Panc1 (cell line): ENCODE measurements at regions not wholly inside any gene's neighbourhood (a gene's known extent, or its start where the extent isn't known, plus 50 kb on each side); places are given as distances from the start of the nearest gene placed in this dataset.

Experiments
- ATAC-seq: fragments of 200-7000 bp; cut with Tn5 transposase; 2 replicates; pipeline ENCODE4 v1.9.1; 2020; ENCODE audit warnings: mild to moderate bottlenecking, moderate library complexity
- BruUV-seq: library from RNA; stranded (reverse); fragments of 400-500 nt; replicated peaks from 2 replicates; lab custom pipeline; 2021; lab: Mats Ljungman, UMichigan
- CTCF ChIA-PET: fragments of 300-600 bp; sonication (Branson Sonifier 250); formaldehyde crosslinking; loops from one replicate; lab custom pipeline; 2022; ENCODE audit warnings: antibody characterized with exemption; lab: Charles Lee
- POLR2A ChIA-PET: fragments of 300-600 bp; sonication (Branson Sonifier 250); formaldehyde crosslinking; loops from one replicate; lab custom pipeline; 2022; ENCODE audit warnings: antibody characterized with exemption; lab: Charles Lee
- DNase-seq: peaks from one replicate; pipeline ENCODE4 v3.0.0-alpha.2; 2010; ENCODE audit warnings: low read depth, low spot score
- H3K27ac ChIP-seq: 2 replicates; pipeline ENCODE4 v1.5.1; 2011; ENCODE audit warnings: mild to moderate bottlenecking, low read length, inconsistent platforms
- H3K27me3 ChIP-seq: fragments of 200-500 bp; sonication (Bioruptor generic); 2 replicates; pipeline ENCODE4 v1.6.0; 2014; ENCODE audit warnings: low read length, inconsistent platforms; ENCODE audit not compliant: control insufficient read depth, insufficient read depth
- H3K36me3 ChIP-seq: fragments of 200-500 bp; sonication (Bioruptor generic); 2 replicates; pipeline ENCODE4 v1.5.1; 2014; ENCODE audit warnings: inconsistent platforms, mild to moderate bottlenecking, low read length, moderate library complexity; ENCODE audit not compliant: control insufficient read depth, insufficient read depth
- H3K4me1 ChIP-seq: 2 replicates; pipeline ENCODE4 v1.5.1; 2011; ENCODE audit warnings: inconsistent platforms, mild to moderate bottlenecking, low read length, moderate library complexity; ENCODE audit not compliant: control insufficient read depth, insufficient read depth
- H3K4me3 ChIP-seq, 2 experiments: 2 replicates each; pipeline ENCODE4 v1.5.1; 2011 to 2012; ENCODE audit warnings: low read depth in 2 of 2, low read length in 2 of 2, mild to moderate bottlenecking in 2 of 2, inconsistent platforms in 1 of 2, moderate library complexity in 1 of 2
- H3K9me3 ChIP-seq: fragments of 200-500 bp; sonication (Bioruptor generic); 2 replicates; pipeline ENCODE4 v1.5.1; 2014; ENCODE audit warnings: low read depth, mild to moderate bottlenecking, inconsistent platforms, low read length, moderate library complexity; ENCODE audit not compliant: control insufficient read depth, insufficient read depth
- POLR2AphosphoS5 ChIP-seq: IDR thresholded peaks from 2 replicates; pipeline ENCODE4 v1.6.1; 2012; ENCODE audit warnings: mild to moderate bottlenecking, low read depth, low read length, moderate library complexity
- SIN3A ChIP-seq: IDR thresholded peaks from 2 replicates; pipeline ENCODE4 v1.6.1; 2012; ENCODE audit warnings: low read depth, mild to moderate bottlenecking, low read length, moderate library complexity, borderline replicate concordance; ENCODE audit not compliant: insufficient read depth
- TCF7L2 ChIP-seq: IDR thresholded peaks from 2 replicates; pipeline ENCODE4 v1.6.1; 2011; ENCODE audit warnings: mild to moderate bottlenecking, low read depth, low read length, inconsistent platforms
- in situ Hi-C: cut with HindIII; loops from 2 replicates; pipeline ENCODE4 v1.10.0; 2016; ENCODE audit warnings: low sequenced_read_pairs, low pct_unique_long_range_greater_than_20kb
- intact Hi-C: fragments of 100-400 bp; cut with micrococcal nuclease; formaldehyde crosslinking; loops from one replicate; pipeline ENCODE4 v1.10.0; 2022; ENCODE audit not compliant: unreplicated experiment
- TF ChIP-seq, protein P1 (sequence below): fragments of 450-650 bp; IDR thresholded peaks from 2 replicates; pipeline ENCODE4 v1.5.1; 2017; ENCODE audit warnings: mild to moderate bottlenecking
- TF ChIP-seq, protein P2 (sequence below), 2 experiments: IDR thresholded peaks; 2 replicates each; pipeline ENCODE4 v1.6.1; 2011 to 2012; ENCODE audit warnings: low read depth in 2 of 2, control low read depth in 1 of 2, low read length in 1 of 2, mild to moderate bottlenecking in 1 of 2, moderate library complexity in 1 of 2; ENCODE audit not compliant: insufficient read depth in 1 of 2

DNA sequence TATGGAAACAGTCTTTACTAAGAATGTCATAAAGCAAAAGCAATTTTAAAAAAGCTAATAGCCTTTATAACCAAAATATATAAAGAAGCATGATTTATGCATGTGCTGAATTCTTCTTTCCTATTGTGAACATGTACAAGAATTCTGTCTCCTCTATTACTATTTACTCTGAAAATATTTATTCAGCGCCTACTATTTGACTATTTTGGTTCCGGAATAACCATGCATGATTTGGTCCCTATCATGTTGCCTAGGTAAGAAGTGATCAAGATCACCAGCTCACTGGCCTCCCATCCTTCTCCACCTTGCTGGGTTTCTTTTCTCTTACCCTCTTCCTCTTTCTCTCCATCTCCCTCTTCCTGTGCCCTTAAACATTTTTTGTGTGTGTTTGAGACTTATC, 443.8 kb downstream of the SH3GL2 start:
- Histone ChIP-seq H3K36me3 (no peaks in the 10 kb centered on the region), H3K27me3 (no peaks in the 10 kb centered on the region), H3K27ac (no peak overlapping the region), H3K4me3 (no peak overlapping the region), H3K9me3 (no peaks in the 10 kb centered on the region), H3K4me1 (no peaks in the 10 kb centered on the region)
- TF ChIP-seq SIN3A (no peak), TCF7L2 (no peak), POLR2AphosphoS5 (no peak)
- TF ChIP-seq, protein P1, sequence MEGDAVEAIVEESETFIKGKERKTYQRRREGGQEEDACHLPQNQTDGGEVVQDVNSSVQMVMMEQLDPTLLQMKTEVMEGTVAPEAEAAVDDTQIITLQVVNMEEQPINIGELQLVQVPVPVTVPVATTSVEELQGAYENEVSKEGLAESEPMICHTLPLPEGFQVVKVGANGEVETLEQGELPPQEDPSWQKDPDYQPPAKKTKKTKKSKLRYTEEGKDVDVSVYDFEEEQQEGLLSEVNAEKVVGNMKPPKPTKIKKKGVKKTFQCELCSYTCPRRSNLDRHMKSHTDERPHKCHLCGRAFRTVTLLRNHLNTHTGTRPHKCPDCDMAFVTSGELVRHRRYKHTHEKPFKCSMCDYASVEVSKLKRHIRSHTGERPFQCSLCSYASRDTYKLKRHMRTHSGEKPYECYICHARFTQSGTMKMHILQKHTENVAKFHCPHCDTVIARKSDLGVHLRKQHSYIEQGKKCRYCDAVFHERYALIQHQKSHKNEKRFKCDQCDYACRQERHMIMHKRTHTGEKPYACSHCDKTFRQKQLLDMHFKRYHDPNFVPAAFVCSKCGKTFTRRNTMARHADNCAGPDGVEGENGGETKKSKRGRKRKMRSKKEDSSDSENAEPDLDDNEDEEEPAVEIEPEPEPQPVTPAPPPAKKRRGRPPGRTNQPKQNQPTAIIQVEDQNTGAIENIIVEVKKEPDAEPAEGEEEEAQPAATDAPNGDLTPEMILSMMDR = no peak
- TF ChIP-seq, protein P2, sequence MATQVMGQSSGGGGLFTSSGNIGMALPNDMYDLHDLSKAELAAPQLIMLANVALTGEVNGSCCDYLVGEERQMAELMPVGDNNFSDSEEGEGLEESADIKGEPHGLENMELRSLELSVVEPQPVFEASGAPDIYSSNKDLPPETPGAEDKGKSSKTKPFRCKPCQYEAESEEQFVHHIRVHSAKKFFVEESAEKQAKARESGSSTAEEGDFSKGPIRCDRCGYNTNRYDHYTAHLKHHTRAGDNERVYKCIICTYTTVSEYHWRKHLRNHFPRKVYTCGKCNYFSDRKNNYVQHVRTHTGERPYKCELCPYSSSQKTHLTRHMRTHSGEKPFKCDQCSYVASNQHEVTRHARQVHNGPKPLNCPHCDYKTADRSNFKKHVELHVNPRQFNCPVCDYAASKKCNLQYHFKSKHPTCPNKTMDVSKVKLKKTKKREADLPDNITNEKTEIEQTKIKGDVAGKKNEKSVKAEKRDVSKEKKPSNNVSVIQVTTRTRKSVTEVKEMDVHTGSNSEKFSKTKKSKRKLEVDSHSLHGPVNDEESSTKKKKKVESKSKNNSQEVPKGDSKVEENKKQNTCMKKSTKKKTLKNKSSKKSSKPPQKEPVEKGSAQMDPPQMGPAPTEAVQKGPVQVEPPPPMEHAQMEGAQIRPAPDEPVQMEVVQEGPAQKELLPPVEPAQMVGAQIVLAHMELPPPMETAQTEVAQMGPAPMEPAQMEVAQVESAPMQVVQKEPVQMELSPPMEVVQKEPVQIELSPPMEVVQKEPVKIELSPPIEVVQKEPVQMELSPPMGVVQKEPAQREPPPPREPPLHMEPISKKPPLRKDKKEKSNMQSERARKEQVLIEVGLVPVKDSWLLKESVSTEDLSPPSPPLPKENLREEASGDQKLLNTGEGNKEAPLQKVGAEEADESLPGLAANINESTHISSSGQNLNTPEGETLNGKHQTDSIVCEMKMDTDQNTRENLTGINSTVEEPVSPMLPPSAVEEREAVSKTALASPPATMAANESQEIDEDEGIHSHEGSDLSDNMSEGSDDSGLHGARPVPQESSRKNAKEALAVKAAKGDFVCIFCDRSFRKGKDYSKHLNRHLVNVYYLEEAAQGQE (IDR thresholded peaks at IDR 0.05; ENCODE audit: insufficient read depth in 1 of 2, low read depth in 2 of 2, low read length in 1 of 2) = no peak
- BruUV-seq = no TSS peak
- intact Hi-C loops = no loop called here
- ATAC-seq (no peak), DNase-seq (no peak)
- POLR2A ChIA-PET = no interaction called here
- in situ Hi-C loops = no loop called here
- CTCF ChIA-PET = no interaction called here

DNA sequence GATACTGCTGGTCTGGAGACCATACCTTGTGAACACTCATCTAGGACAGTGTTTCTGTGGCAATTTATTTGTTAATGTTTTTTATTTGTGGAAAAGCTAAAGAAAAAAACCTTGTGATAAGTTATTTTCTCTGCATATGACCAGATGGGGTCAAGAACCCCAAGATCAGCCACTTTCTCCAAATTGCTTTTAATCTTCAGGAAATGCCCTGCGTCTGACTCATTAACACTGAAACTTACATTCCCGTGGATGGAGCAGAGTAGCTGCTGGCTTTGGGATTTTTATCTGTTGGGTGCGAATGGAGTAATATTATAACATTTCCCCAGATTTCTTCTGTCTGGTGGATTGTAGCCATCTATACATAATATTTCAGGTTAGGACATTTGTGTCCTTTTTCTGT, 444.5 kb downstream of the SH3GL2 start:
- ChIA-PET CTCF (no interaction called here), POLR2A (no interaction called here)
- in situ Hi-C loops (no loop called here), intact Hi-C loops (no loop called here)
- no TSS peak for BruUV-seq
- Histone ChIP-seq H3K27ac (no peak overlapping the region), H3K36me3 (no peaks in the 10 kb centered on the region), H3K27me3 (no peaks in the 10 kb centered on the region), H3K4me1 (no peaks in the 10 kb centered on the region), H3K4me3 (no peak overlapping the region), H3K9me3 (no peaks in the 10 kb centered on the region)
- ATAC-seq (no peak), DNase-seq (no peak)
- TF ChIP-seq, protein P1 = no peak
- TF ChIP-seq, protein P2 (IDR thresholded peaks at IDR 0.05; ENCODE audit: insufficient read depth in 1 of 2, low read depth in 2 of 2, low read length in 1 of 2) = no peak
- TF ChIP-seq TCF7L2 (no peak), POLR2AphosphoS5 (no peak), SIN3A (no peak)
